H1 (cell line): ENCODE measurements at regions not wholly inside any gene's neighbourhood (a gene's known extent, or its start where the extent isn't known, plus 50 kb on each side); places are given as distances from the start of the nearest gene placed in this dataset.

ENCODE experiments used
- CTCF ChIA-PET: fragments of 300-600 bp; sonication (Branson Sonifier 250); formaldehyde crosslinking; loops from one replicate; lab custom pipeline; 2021; ENCODE audit not compliant: partially characterized antibody; lab: Charles Lee
- POLR2A ChIA-PET: fragments of 300-600 bp; sonication (Branson Sonifier 250); formaldehyde crosslinking; loops from one replicate; lab custom pipeline; 2021; ENCODE audit warnings: inconsistent platforms; ENCODE audit not compliant: partially characterized antibody; lab: Charles Lee
- DNase-seq, 2 experiments: peaks; one replicate each; pipeline versions ENCODE4 v3.0.0 to v3.0.0-alpha.2; 2010 to 2022; ENCODE audit warnings: low spot score in 2 of 2, low read depth in 1 of 2, mixed read lengths in 1 of 2
- FAIRE-seq: peaks from 2 replicates; lab custom pipeline; 2011; peaks lifted over from hg19 to GRCh38; lab: Jason Lieb, UNC
- H2AFZ ChIP-seq: 2 replicates; pipeline ENCODE4 v1.8.1; 2012; ENCODE audit warnings: low read length, inconsistent platforms
- H2AK5ac ChIP-seq: 2 replicates; pipeline ENCODE4 v1.6.1; 2013; ENCODE audit warnings: low read depth, low read length
- H2BK120ac ChIP-seq: replicated peaks from 2 replicates; pipeline ENCODE3; 2013; ENCODE audit warnings: low read depth, low read length, inconsistent platforms
- H2BK12ac ChIP-seq: 2 replicates; pipeline ENCODE4 v1.6.1; 2013; ENCODE audit warnings: low read depth, low read length
- H2BK15ac ChIP-seq: 2 replicates; pipeline ENCODE4 v1.6.1; 2013; ENCODE audit warnings: low read length
- H2BK20ac ChIP-seq: 2 replicates; pipeline ENCODE4 v1.6.1; 2013; ENCODE audit warnings: low read length
- H2BK5ac ChIP-seq: 2 replicates; pipeline ENCODE4 v1.6.1; 2013; ENCODE audit warnings: low read depth, low read length
- H3K14ac ChIP-seq: 2 replicates; pipeline ENCODE4 v1.6.1; 2013; ENCODE audit warnings: inconsistent platforms; ENCODE audit not compliant: insufficient read length
- H3K18ac ChIP-seq: 2 replicates; pipeline ENCODE4 v1.6.1; 2013; ENCODE audit warnings: low read length; ENCODE audit errors: extremely low read depth
- H3K23ac ChIP-seq: 2 replicates; pipeline ENCODE4 v1.6.1; 2013; ENCODE audit warnings: inconsistent platforms; ENCODE audit not compliant: insufficient read length
- H3K23me2 ChIP-seq: 2 replicates; pipeline ENCODE4 v1.6.1; 2013; ENCODE audit warnings: low read depth, low read length
- H3K27ac ChIP-seq: 2 replicates; pipeline ENCODE4 v1.6.1; 2011; ENCODE audit warnings: low read depth, low read length, inconsistent platforms
- H3K27me3 ChIP-seq, 4 experiments: replicated peaks in 1 of 4; 1 replicate in 1 of 4; 2 replicates in 3 of 4; pipeline versions ENCODE4 v1.6.1 to v1.8.1; 2011 to 2013; ENCODE audit warnings: low read length in 3 of 4, mild to moderate bottlenecking in 3 of 4, inconsistent platforms in 2 of 4, mixed read lengths in 2 of 4, moderate library complexity in 1 of 4; ENCODE audit not compliant: control insufficient read depth in 3 of 4, insufficient read depth in 3 of 4; ENCODE audit errors: extremely low read depth in 1 of 4
- H3K36me3 ChIP-seq, 4 experiments: 2 replicates each; pipeline versions ENCODE4 v1.6.1 to v1.8.1; 2011 to 2013; ENCODE audit warnings: mild to moderate bottlenecking in 4 of 4, low read length in 3 of 4, moderate library complexity in 2 of 4, control low read depth in 1 of 4, inconsistent platforms in 1 of 4; ENCODE audit not compliant: insufficient read depth in 4 of 4, control insufficient read depth in 2 of 4
- H3K4ac ChIP-seq: replicated peaks from 2 replicates; pipeline ENCODE3; 2013; ENCODE audit warnings: low read length, low read depth, mixed read lengths, inconsistent platforms; ENCODE audit not compliant: insufficient read length
- H3K4me1 ChIP-seq, 4 experiments: replicated peaks in 1 of 4; 1 replicate in 1 of 4; 2 replicates in 3 of 4; pipeline versions ENCODE4 v1.6.1 to v1.8.1; 2011 to 2013; ENCODE audit warnings: low read length in 3 of 4, inconsistent platforms in 2 of 4, mixed read lengths in 1 of 4; ENCODE audit not compliant: insufficient read depth in 4 of 4, control insufficient read depth in 3 of 4
- H3K4me2 ChIP-seq, 2 experiments: 2 replicates each; pipeline versions ENCODE4 v1.6.1 to v1.8.1; 2011 to 2013; ENCODE audit warnings: low read depth in 2 of 2, low read length in 2 of 2, control low read depth in 1 of 2, inconsistent platforms in 1 of 2, mild to moderate bottlenecking in 1 of 2; ENCODE audit not compliant: insufficient read depth in 1 of 2
- H3K4me3 ChIP-seq, 4 experiments: fragments of 200-600, 300-600 bp in 1 of 4; sonication (generic), shearing (Covaris generic), sonication (Bioruptor Twin) in 1 of 4; 2 replicates each; pipeline versions ENCODE4 v1.5.1 to v1.8.1; 2011 to 2016; ENCODE audit warnings: low read length in 4 of 4, low read depth in 3 of 4, control low read depth in 2 of 4, inconsistent platforms in 2 of 4, mild to moderate bottlenecking in 2 of 4, mixed read lengths in 1 of 4, moderate library complexity in 1 of 4; ENCODE audit not compliant: insufficient read depth in 2 of 4; ENCODE audit errors: extremely low read depth in 1 of 4
- H3K56ac ChIP-seq: replicated peaks from 2 replicates; pipeline ENCODE3; 2013; ENCODE audit warnings: low read depth, mild to moderate bottlenecking, mixed read lengths, low read length, inconsistent platforms; ENCODE audit not compliant: insufficient read length
- H3K79me1 ChIP-seq: 2 replicates; pipeline ENCODE4 v1.6.1; 2013; ENCODE audit warnings: low read depth, low read length, control low read depth
- H3K79me2 ChIP-seq, 2 experiments: 2 replicates each; pipeline versions ENCODE4 v1.6.1 to v1.8.1; 2012 to 2013; ENCODE audit warnings: low read length in 2 of 2, mild to moderate bottlenecking in 2 of 2, inconsistent platforms in 1 of 2; ENCODE audit not compliant: insufficient read depth in 2 of 2, control insufficient read depth in 1 of 2
- H3K9ac ChIP-seq, 4 experiments: replicated peaks in 1 of 4; 1 replicate in 1 of 4; 2 replicates in 3 of 4; pipeline versions ENCODE4 v1.6.1 to v1.8.1; 2011 to 2013; ENCODE audit warnings: low read depth in 3 of 4, low read length in 3 of 4, control low read depth in 2 of 4, mild to moderate bottlenecking in 2 of 4, moderate library complexity in 2 of 4, inconsistent platforms in 1 of 4; ENCODE audit errors: extremely low read depth in 1 of 4
- H3K9me3 ChIP-seq, 2 experiments: 2 replicates each; pipeline versions ENCODE4 v1.6.1 to v1.8.1; 2012 to 2013; ENCODE audit warnings: mild to moderate bottlenecking in 2 of 2, moderate library complexity in 2 of 2, control low read depth in 1 of 2, inconsistent platforms in 1 of 2, low read depth in 1 of 2, low read length in 1 of 2, mixed read lengths in 1 of 2; ENCODE audit not compliant: insufficient read depth in 2 of 2
- H4K20me1 ChIP-seq, 2 experiments: replicated peaks in 1 of 2; 2 replicates each; pipeline versions ENCODE3 to v1.8.1; 2011 to 2013; ENCODE audit warnings: inconsistent platforms in 2 of 2, low read length in 2 of 2, mild to moderate bottlenecking in 1 of 2; ENCODE audit not compliant: insufficient read depth in 2 of 2, control insufficient read depth in 1 of 2
- H4K5ac ChIP-seq: 2 replicates; pipeline ENCODE4 v1.6.1; 2013; ENCODE audit warnings: low read length, low read depth, mixed read lengths, inconsistent platforms; ENCODE audit not compliant: insufficient read length
- H4K8ac ChIP-seq: 2 replicates; pipeline ENCODE4 v1.8.0; 2013; ENCODE audit warnings: mild to moderate bottlenecking, moderate library complexity, low read length, inconsistent platforms; ENCODE audit not compliant: insufficient read depth; ENCODE audit errors: extremely low read depth
- H4K91ac ChIP-seq: replicated peaks from 2 replicates; pipeline ENCODE3; 2013; ENCODE audit warnings: low read length, mixed read lengths, inconsistent platforms; ENCODE audit not compliant: insufficient read length
- BACH1 ChIP-seq: IDR thresholded peaks from 2 replicates; pipeline ENCODE4 v1.6.1; 2012; ENCODE audit warnings: low read length, improper control_type of control experiment
- FOSL1 ChIP-seq: IDR thresholded peaks from 2 replicates; pipeline ENCODE4 v1.6.1; 2011; ENCODE audit warnings: mild to moderate bottlenecking, low read depth, low read length, moderate library complexity; ENCODE audit not compliant: insufficient read depth
- GTF2F1 ChIP-seq: IDR thresholded peaks from 2 replicates; pipeline ENCODE4 v1.6.1; 2012; ENCODE audit warnings: low read depth, low read length, improper control_type of control experiment, borderline replicate concordance
- HDAC6 ChIP-seq: IDR thresholded peaks from one replicate; pipeline ENCODE4 v1.7.1; 2012; ENCODE audit warnings: low read depth, mild to moderate bottlenecking, inconsistent platforms, low read length, moderate library complexity
- KDM1A ChIP-seq: fragments of 200-600, 300-600 bp; sonication (generic); IDR thresholded peaks from 2 replicates; pipeline ENCODE4 v1.7.1; 2016; ENCODE audit warnings: mild to moderate bottlenecking, low read length, borderline replicate concordance
- MAX ChIP-seq: IDR thresholded peaks from 2 replicates; pipeline ENCODE4 v1.6.1; 2012; ENCODE audit warnings: inconsistent platforms
- RNF2 ChIP-seq: fragments of 200-900, 300-1000 bp; sonication (generic); IDR thresholded peaks from 2 replicates; pipeline ENCODE4 v1.7.1; 2016; ENCODE audit warnings: borderline replicate concordance, low read depth, mild to moderate bottlenecking, antibody characterized with exemption, low read length; ENCODE audit not compliant: poor library complexity, severe bottlenecking; ENCODE audit errors: missing control alignments
- RXRA ChIP-seq: IDR thresholded peaks from 2 replicates; pipeline ENCODE4 v1.6.1; 2011; ENCODE audit warnings: low read depth, mild to moderate bottlenecking, low read length, moderate library complexity; ENCODE audit not compliant: insufficient read depth
- SIN3A ChIP-seq, 2 experiments: IDR thresholded peaks in 1 of 2; conservative IDR thresholded peaks in 1 of 2; 2 replicates each; pipeline ENCODE4 v1.6.1; 2011 to 2012; ENCODE audit warnings: low read length in 2 of 2, improper control_type of control experiment in 1 of 2, low read depth in 1 of 2, mild to moderate bottlenecking in 1 of 2
- SIRT6 ChIP-seq: IDR thresholded peaks from one replicate; pipeline ENCODE4 v1.7.1; 2012; ENCODE audit warnings: low read length, inconsistent platforms
- SP2 ChIP-seq: IDR thresholded peaks from 2 replicates; pipeline ENCODE4 v1.6.1; 2012; ENCODE audit warnings: mild to moderate bottlenecking, low read length, inconsistent platforms
- SRF ChIP-seq: IDR thresholded peaks from 2 replicates; pipeline ENCODE4 v1.6.1; 2011; ENCODE audit warnings: mild to moderate bottlenecking, low read depth, low read length, moderate library complexity
- TAF7 ChIP-seq: optimal IDR thresholded peaks from 2 replicates; pipeline ENCODE3; 2011; ENCODE audit warnings: low read depth, mild to moderate bottlenecking, inconsistent platforms, low read length, moderate library complexity, borderline replicate concordance
- TEAD4 ChIP-seq: IDR thresholded peaks from 2 replicates; pipeline ENCODE4 v1.6.1; 2012; ENCODE audit warnings: low read depth, low read length, inconsistent platforms, mixed read lengths
- YY1 ChIP-seq: IDR thresholded peaks from 2 replicates; pipeline ENCODE4 v1.6.1; 2011; ENCODE audit warnings: low read depth, mild to moderate bottlenecking, low read length
- WGBS, 2 experiments: shearing (Covaris generic) in 1 of 2; methylation state at CpG; one replicate each; pipeline versions ENCODE4 v1.1.6 to v1.1.7; 2013 to 2015; ENCODE audit warnings: low lambda C conversion rate in 2 of 2, mixed read lengths in 2 of 2, inconsistent platforms in 1 of 2, low coverage in 1 of 2, missing lambda C conversion rate in 1 of 2; ENCODE audit not compliant: insufficient replicate concordance in 2 of 2, insufficient coverage in 1 of 2, insufficient read length in 1 of 2; ENCODE audit errors: extremely low coverage in 1 of 2, missing lambda C conversion rate in 1 of 2; 5-methylcytosine and 5-hydroxymethylcytosine counted together

GRCh38 chr2:37752766-37753165 lies 81.3 kb upstream of the CDC42EP3 start:
- no peak overlapping the region for H3K9ac ChIP-seq
- no peaks in the 10 kb centered on the region for H4K20me1 ChIP-seq
- no peaks in the 10 kb centered on the region for H3K4me1 ChIP-seq
- peaks cover 0 to 2% (median 0%) of the 10 kb centered on the region in 4 experiments; a peak in 1 of 7 replicates for H3K27me3 ChIP-seq
- 87% methylated on average over 4 of the region's 4 CpGs; no CpG with 5 or more reads in 1 of the 2 experiments for WGBS, 2 experiments
- H3K27ac ChIP-seq = no peak overlapping the region
- no peaks in the 10 kb centered on the region for H3K23me2 ChIP-seq
- no peaks in the 10 kb centered on the region for H3K36me3 ChIP-seq
- no peak for FAIRE-seq
- no peak overlapping the region for H3K23ac ChIP-seq
- H3K4ac ChIP-seq = no peak overlapping the region
- H3K56ac ChIP-seq = no peak overlapping the region
- CTCF ChIA-PET = no interaction called here
- H2AFZ ChIP-seq = no peak overlapping the region
- no peak overlapping the region for H2BK20ac ChIP-seq
- H4K8ac ChIP-seq = no peak overlapping the region
- no peak overlapping the region for H4K91ac ChIP-seq
- no peaks in the 10 kb centered on the region for H3K79me1 ChIP-seq
- POLR2A ChIA-PET = no interaction called here
- H3K4me3 ChIP-seq = no peak overlapping the region
- no peak overlapping the region for H2BK5ac ChIP-seq
- no peak overlapping the region for H3K14ac ChIP-seq
- H3K9me3 ChIP-seq = no peaks in the 10 kb centered on the region
- H2BK15ac ChIP-seq = no peak overlapping the region
- DNase-seq = no peak
- H2BK12ac ChIP-seq = no peak overlapping the region
- no peak overlapping the region for H2AK5ac ChIP-seq
- no peak overlapping the region for H3K4me2 ChIP-seq
- H3K79me2 ChIP-seq = no peaks in the 10 kb centered on the region
- no peak overlapping the region for H4K5ac ChIP-seq
- H2BK120ac ChIP-seq = no peak overlapping the region
- H3K18ac ChIP-seq = no peak overlapping the region
- TF ChIP-seq SP2 (no peak), RNF2 (no peak), BACH1 (no peak), HDAC6 (no peak), MAX (no peak), YY1 (no peak), SIRT6 (no peak), GTF2F1 (no peak), TEAD4 (no peak), SRF (no peak), TAF7 (no peak), RXRA (no peak), SIN3A (conservative IDR thresholded peaks at IDR 0.05 in 1 of 2, IDR thresholded peaks at IDR 0.05 in 1 of 2; ENCODE audit: low read depth in 1 of 2, low read length in 2 of 2) (no peak), KDM1A (no peak), FOSL1 (no peak)
